GM23248 (cell line): ENCODE measurements at regions not wholly inside any gene's neighbourhood (a gene's known extent, or its start where the extent isn't known, plus 50 kb on each side); places are given as distances from the start of the nearest gene placed in this dataset.

Experiments used
- EZH2 ChIP-seq: fragments of 200-600 bp; sonication (generic); IDR thresholded peaks from 2 replicates; pipeline ENCODE4 v1.6.1; 2018; ENCODE audit warnings: antibody characterized with exemption, mild to moderate bottlenecking; ENCODE audit not compliant: insufficient read depth, poor library complexity, severe bottlenecking
- EZH2phosphoT487 ChIP-seq: fragments of 200-600 bp; sonication (generic); IDR thresholded peaks from 2 replicates; pipeline ENCODE4 v1.6.1; 2018; ENCODE audit warnings: antibody characterized with exemption, moderate library complexity, mild to moderate bottlenecking, low read depth; ENCODE audit not compliant: insufficient read depth

DNA sequence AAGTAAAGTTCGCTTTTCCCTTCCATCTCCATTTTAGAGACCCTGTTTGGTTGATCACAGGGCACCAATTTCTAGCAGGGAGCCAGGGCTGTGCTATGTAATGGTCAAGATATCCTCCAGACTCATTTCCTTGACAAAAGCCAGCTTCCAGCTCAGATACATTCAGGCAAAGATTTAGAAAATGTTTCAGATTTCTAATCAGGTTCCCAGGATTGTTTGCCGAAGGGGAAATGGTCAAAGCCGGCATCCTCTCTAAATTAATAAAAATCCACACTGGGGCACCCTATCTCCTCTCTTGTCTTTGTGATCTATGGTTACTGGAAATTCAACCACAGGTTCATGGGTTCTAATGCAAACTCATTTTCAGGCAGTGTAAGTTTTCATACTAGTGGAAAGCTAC, 686.8 kb upstream of the KIF2B start:
- no peak for TF ChIP-seq EZH2
- no peak for TF ChIP-seq EZH2phosphoT487
